ENCODE measurements at regions not wholly inside any gene's neighbourhood (a gene's known extent, or its start where the extent isn't known, plus 50 kb on each side); places are given as distances from the start of the nearest gene placed in this dataset.
"Not testable (repeated sequence)": the region's sequence is repeated elsewhere in the genome, so short reads cannot be mapped to it uniquely, and the experiment has no call there.

DNA sequence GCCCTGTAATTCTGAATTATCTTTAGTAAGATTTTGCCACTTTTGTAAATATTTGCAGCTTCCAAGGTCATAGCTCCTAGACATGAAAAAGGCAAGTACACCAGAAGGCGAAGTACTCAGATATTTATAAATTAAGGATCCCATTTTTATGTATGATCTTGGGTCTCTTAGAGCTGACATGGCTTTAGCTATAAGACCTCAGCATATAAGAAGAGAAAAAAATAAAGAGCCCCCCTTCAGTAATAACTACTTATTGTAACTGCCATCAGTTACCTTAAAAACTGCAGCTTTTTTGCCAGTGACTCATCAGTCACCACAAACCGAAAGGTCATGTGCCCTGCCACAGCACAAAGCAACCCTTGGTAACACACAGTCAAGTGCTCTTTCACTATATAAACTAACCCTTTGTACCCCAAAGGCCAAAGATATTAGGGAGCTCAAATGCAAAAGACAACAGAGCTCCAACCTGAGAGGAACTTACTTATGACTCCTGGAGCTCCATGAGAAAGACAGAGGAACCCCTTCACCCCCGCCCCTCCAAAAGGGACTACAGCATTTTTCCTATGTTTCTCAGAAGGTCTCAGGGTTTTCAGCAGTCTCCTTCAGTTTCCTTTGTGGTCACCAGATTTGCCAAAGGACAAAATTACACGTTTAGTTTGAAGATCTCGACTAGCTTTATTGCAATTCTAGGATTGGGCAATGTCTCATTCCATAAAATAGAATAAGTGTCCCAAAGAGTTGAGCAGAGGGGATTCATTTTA is 219.8 kb upstream of the DUSP10 start:
- intact Hi-C loops (cut with micrococcal nuclease; ENCODE audit: unreplicated experiment), result no loop called here
- no peaks in the 10 kb centered on the region for H3K9me2 ChIP-seq (ENCODE audit: insufficient read depth)
- peak overlapping the region; percentile 22; the same call in 1 of the 2 replicates for H3K4me3 ChIP-seq
- peaks cover 33% of the 10 kb centered on the region for H3K79me2 ChIP-seq (ENCODE audit: low read depth)
- peaks cover 58% of the 10 kb centered on the region for H3F3A ChIP-seq (ENCODE audit: insufficient read depth, low read depth)
- peaks cover 4% of the 10 kb centered on the region; the same call in 1 of the 2 replicates for H3K9me3 ChIP-seq (ENCODE audit: insufficient read depth, low read depth)
- H3K36me3 ChIP-seq (ENCODE audit: low read depth), result no peaks in the 10 kb centered on the region
- TF ChIP-seq EZH2 (IDR thresholded peaks at IDR 0.05; ENCODE audit: low read depth) (no peak), CTCF (conservative IDR thresholded peaks at IDR 0.05) (no peak)
- CTCF ChIA-PET, result interaction anchor here (0.6 to 1.2 kb wide), 4 partner anchors 30 to 494 kb away, joined by 3 to 4 read pairs (median 4); no protein-coding TSS in a partner anchor
- no TSS peak for BruUV-seq (replicated peaks)
- peaks cover 85% of the 10 kb centered on the region for H3K4me1 ChIP-seq (replicated peaks; ENCODE audit: insufficient read depth)
- peak overlapping the region; percentile 62 for H3K4me2 ChIP-seq
- no peak overlapping the region for H2AFZ ChIP-seq
- H3K27ac ChIP-seq, result peak overlapping the region; percentile 89
- no peaks in the 10 kb centered on the region for H3K27me3 ChIP-seq (ENCODE audit: insufficient read depth, low read depth)
- POLR2A ChIA-PET (ENCODE audit: unreplicated experiment), result interaction anchor here (0.6 to 1.3 kb wide), 5 partner anchors 18 to 247 kb away, joined by 3 to 7 read pairs (median 4); partner anchors contain the start of gene DUSP10
- H4K20me1 ChIP-seq (ENCODE audit: insufficient read depth), result no peaks in the 10 kb centered on the region
- peak; percentile 68 to 91 for DNase-seq

DNA sequence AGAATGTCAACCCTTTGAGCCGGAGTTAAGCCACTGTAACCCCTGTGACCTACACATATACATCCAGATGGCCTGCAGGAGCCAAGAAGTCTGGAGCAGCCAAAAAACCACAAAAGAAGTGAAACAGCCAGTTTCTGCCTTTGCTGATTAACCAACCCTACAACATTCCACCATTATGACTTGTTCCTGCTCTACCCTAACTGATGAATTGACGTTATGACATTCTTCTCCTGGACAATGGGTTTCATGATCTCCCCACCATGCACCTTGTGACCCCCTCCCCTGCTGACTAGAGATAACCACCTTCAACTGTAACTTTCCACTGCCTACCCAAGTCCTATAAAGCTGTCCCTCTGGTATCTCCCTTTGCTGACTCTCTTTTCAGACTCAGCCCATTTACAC is 216.3 kb upstream of the DUSP10 start:
- H3K79me2 ChIP-seq (ENCODE audit: low read depth); H3K9me2 ChIP-seq (ENCODE audit: insufficient read depth); POLR2A ChIA-PET (ENCODE audit: unreplicated experiment); H4K20me1 ChIP-seq (ENCODE audit: insufficient read depth); BruUV-seq (replicated peaks); CTCF ChIA-PET; H2AFZ ChIP-seq; H3K27me3 ChIP-seq (ENCODE audit: insufficient read depth, low read depth): not testable (repeated sequence)
- intact Hi-C loops (cut with micrococcal nuclease; ENCODE audit: unreplicated experiment), result loop anchor here (1.0 to 5.0 kb wide), 8 partner anchors 11 to 481 kb away; partner anchors contain the start of gene DUSP10
- 0 out of 2 replicates have a peak overlapping the region, but pooled peaks have one; percentile 11 for H3K4me3 ChIP-seq
- peaks cover 12% of the 10 kb centered on the region for H3K9me3 ChIP-seq (ENCODE audit: insufficient read depth, low read depth)
- H3K4me2 ChIP-seq, result peak overlapping the region; percentile 62
- peak; percentile 85 to 99 for DNase-seq
- peaks cover 11% of the 10 kb centered on the region for H3K36me3 ChIP-seq (ENCODE audit: low read depth)
- H3F3A ChIP-seq (ENCODE audit: insufficient read depth, low read depth), result peaks cover 41% of the 10 kb centered on the region
- peak overlapping the region; percentile 95 for H3K27ac ChIP-seq
- H3K4me1 ChIP-seq (replicated peaks; ENCODE audit: insufficient read depth), result peaks cover 61% of the 10 kb centered on the region

DNA sequence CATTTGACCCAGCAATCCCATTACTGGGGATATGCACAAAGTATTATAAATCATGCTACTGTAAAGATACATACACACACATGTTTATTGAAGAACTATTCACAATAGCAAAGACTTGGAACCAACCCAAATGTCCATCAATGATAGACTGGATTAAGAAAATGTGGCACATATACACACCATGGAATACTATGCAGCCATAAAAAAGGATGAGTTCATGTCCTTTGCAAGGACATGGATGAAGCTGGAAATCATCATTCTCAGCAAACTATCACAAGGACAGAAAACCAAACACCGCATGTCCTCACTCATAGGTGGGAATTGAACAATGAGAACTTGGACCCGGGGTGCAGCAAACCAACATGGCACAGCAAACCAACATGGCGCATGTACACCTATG is 215.5 kb upstream of the DUSP10 start:
- H3K4me2 ChIP-seq; BruUV-seq (replicated peaks); H2AFZ ChIP-seq; CTCF ChIA-PET; H4K20me1 ChIP-seq (ENCODE audit: insufficient read depth); H3K27me3 ChIP-seq (ENCODE audit: insufficient read depth, low read depth); H3K79me2 ChIP-seq (ENCODE audit: low read depth); H3K4me3 ChIP-seq; H3K9me2 ChIP-seq (ENCODE audit: insufficient read depth); DNase-seq: not testable (repeated sequence)
- POLR2A ChIA-PET (ENCODE audit: unreplicated experiment), result interaction anchor here (0.7 kb wide), 1 partner anchor 1950 kb away, joined by 3 read pairs; no protein-coding TSS in a partner anchor
- Histone ChIP-seq H3K27ac (peak overlapping the region; percentile 95), H3K36me3 (ENCODE audit: low read depth) (peaks cover 19% of the 10 kb centered on the region), H3F3A (ENCODE audit: insufficient read depth, low read depth) (peaks cover 34% of the 10 kb centered on the region), H3K4me1 (replicated peaks; ENCODE audit: insufficient read depth) (peaks cover 53% of the 10 kb centered on the region), H3K9me3 (ENCODE audit: insufficient read depth, low read depth) (peaks cover 21% of the 10 kb centered on the region)
- intact Hi-C loops (cut with micrococcal nuclease; ENCODE audit: unreplicated experiment), result loop anchor here (5.0 kb wide), 2 partner anchors 140 to 480 kb away; no protein-coding TSS in a partner anchor

DNA sequence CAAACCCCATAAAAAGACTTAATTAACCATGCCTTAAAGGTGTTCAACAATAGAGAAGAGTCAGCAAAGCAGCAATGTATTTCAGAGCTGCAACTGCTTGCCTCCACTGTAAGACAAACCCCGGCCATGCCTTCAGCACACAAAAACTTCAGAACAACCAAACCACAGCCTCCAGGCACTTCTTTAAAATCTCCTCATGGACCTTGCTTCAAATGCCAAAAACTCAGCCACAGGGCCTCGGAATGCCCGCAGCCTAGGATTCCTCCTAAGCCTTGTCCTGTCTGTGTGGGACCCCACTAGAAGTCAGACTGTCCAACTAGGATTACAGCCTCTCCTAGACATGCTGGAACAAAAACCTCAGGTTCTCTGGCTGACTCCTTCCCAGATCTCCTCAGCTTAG is 208.1 kb upstream of the DUSP10 start:
- no TSS peak for BruUV-seq (replicated peaks)
- no peak overlapping the region for H3K27ac ChIP-seq
- H3K4me1 ChIP-seq (replicated peaks; ENCODE audit: insufficient read depth), result peaks cover 27% of the 10 kb centered on the region
- TF ChIP-seq CTCF (conservative IDR thresholded peaks at IDR 0.05) (no peak), EZH2 (IDR thresholded peaks at IDR 0.05; ENCODE audit: low read depth) (no peak)
- H3K9me3 ChIP-seq (ENCODE audit: insufficient read depth, low read depth), result peaks cover 37% of the 10 kb centered on the region
- no peaks in the 10 kb centered on the region for H3K9me2 ChIP-seq (ENCODE audit: insufficient read depth)
- no peak overlapping the region for H2AFZ ChIP-seq
- DNase-seq, result no peak
- CTCF ChIA-PET, result no interaction called here
- intact Hi-C loops (cut with micrococcal nuclease; ENCODE audit: unreplicated experiment), result no loop called here
- H3F3A ChIP-seq (ENCODE audit: insufficient read depth, low read depth), result peaks cover 9% of the 10 kb centered on the region
- POLR2A ChIA-PET (ENCODE audit: unreplicated experiment), result no interaction called here
- H3K27me3 ChIP-seq (ENCODE audit: insufficient read depth, low read depth), result no peaks in the 10 kb centered on the region
- H3K4me3 ChIP-seq, result no peak overlapping the region
- peaks cover 30% of the 10 kb centered on the region; the same call in 1 of the 2 replicates for H3K36me3 ChIP-seq (ENCODE audit: low read depth)
- H4K20me1 ChIP-seq (ENCODE audit: insufficient read depth), result no peaks in the 10 kb centered on the region
- no peak overlapping the region for H3K4me2 ChIP-seq
- H3K79me2 ChIP-seq (ENCODE audit: low read depth), result no peaks in the 10 kb centered on the region

Data from PC-9 (cell line).